SK-N-SH (cell line): ENCODE measurements at regions not wholly inside any gene's neighbourhood (a gene's known extent, or its start where the extent isn't known, plus 50 kb on each side); places are given as distances from the start of the nearest gene placed in this dataset.

ENCODE experiments used
- CTCF ChIA-PET: fragments of 300-600, 350-600 bp; formaldehyde crosslinking; extraction: SDS; loops from one replicate; lab custom pipeline; 2021; lab: Yijun Ruan, JAX
- POLR2A ChIA-PET: fragments of 350-600 bp; sonication (Branson Sonifier 250); formaldehyde crosslinking; extraction: SDS; loops from one replicate; lab custom pipeline; 2020; ENCODE audit warnings: antibody characterized with exemption, inconsistent platforms; lab: Yijun Ruan, JAX
- DNase-seq: peaks from one replicate; pipeline ENCODE4 v3.0.0; 2012
- H2AFZ ChIP-seq: fragments of 200-600 bp; sonication (generic); 2 replicates; pipeline ENCODE4 v1.8.1; 2016; ENCODE audit warnings: antibody characterized with exemption, mild to moderate bottlenecking, low read depth
- H3F3A ChIP-seq: fragments of 200-600 bp; sonication (generic); replicated peaks from 2 replicates; pipeline ENCODE3; 2016; ENCODE audit warnings: antibody characterized with exemption, mild to moderate bottlenecking; ENCODE audit not compliant: insufficient read depth
- H3K27ac ChIP-seq, 2 experiments: fragments of 200-500 bp in 1 of 2; fragments of 200-600 bp in 1 of 2; sonication (Bioruptor generic) in 1 of 2; sonication (generic), shearing (Covaris generic) in 1 of 2; 2 replicates each; pipeline versions ENCODE4 v1.5.1 to v1.6.1; 2014 to 2016; ENCODE audit warnings: low read depth in 2 of 2, inconsistent platforms in 1 of 2, low read length in 1 of 2, mild to moderate bottlenecking in 1 of 2, mixed read lengths in 1 of 2
- H3K27me3 ChIP-seq: fragments of 200-600 bp; sonication (generic), shearing (Covaris generic); 2 replicates; pipeline ENCODE4 v1.6.1; 2016; ENCODE audit warnings: mixed run types; ENCODE audit not compliant: insufficient read depth
- H3K36me3 ChIP-seq, 2 experiments: fragments of 200-500 bp in 1 of 2; fragments of 200-600 bp in 1 of 2; sonication (Bioruptor generic) in 1 of 2; sonication (generic) in 1 of 2; replicated peaks in 1 of 2; 2 replicates each; pipeline versions ENCODE3 to v1.5.1; 2014 to 2016; ENCODE audit warnings: low read length in 1 of 2, mild to moderate bottlenecking in 1 of 2; ENCODE audit not compliant: insufficient read depth in 2 of 2, control insufficient read depth in 1 of 2
- H3K4me1 ChIP-seq, 2 experiments: fragments of 200-500 bp in 1 of 2; fragments of 200-600 bp in 1 of 2; sonication (Bioruptor generic) in 1 of 2; sonication (generic), shearing (Covaris generic) in 1 of 2; 2 replicates each; pipeline versions ENCODE4 v1.5.1 to v1.6.1; 2014 to 2016; ENCODE audit warnings: low read depth in 1 of 2, low read length in 1 of 2, mixed run types in 1 of 2; ENCODE audit not compliant: insufficient read depth in 2 of 2, control insufficient read depth in 1 of 2
- H3K4me2 ChIP-seq: fragments of 200-600 bp; sonication (generic), shearing (Covaris generic); 2 replicates; pipeline ENCODE4 v1.6.1; 2017; ENCODE audit warnings: mixed run types
- H3K4me3 ChIP-seq, 2 experiments: fragments of 200-500 bp in 1 of 2; fragments of 200-600 bp in 1 of 2; sonication (Bioruptor generic) in 1 of 2; sonication (generic), shearing (Covaris generic) in 1 of 2; 2 replicates each; pipeline versions ENCODE4 v1.5.1 to v1.8.1; 2014 to 2016; ENCODE audit warnings: low read depth in 2 of 2, inconsistent platforms in 1 of 2, low read length in 1 of 2, mild to moderate bottlenecking in 1 of 2, mixed read lengths in 1 of 2, moderate library complexity in 1 of 2
- H3K79me2 ChIP-seq: fragments of 200-600 bp; sonication (generic); 2 replicates; pipeline ENCODE4 v1.8.1; 2017; ENCODE audit warnings: mild to moderate bottlenecking; ENCODE audit not compliant: insufficient read depth
- H3K9ac ChIP-seq: fragments of 200-600 bp; sonication (generic); 2 replicates; pipeline ENCODE4 v1.6.1; 2017; ENCODE audit warnings: mixed run types
- H3K9me2 ChIP-seq: fragments of 200-600 bp; sonication (generic); 2 replicates; pipeline ENCODE4 v1.6.1; 2017; ENCODE audit warnings: mixed run types
- H3K9me3 ChIP-seq: fragments of 200-600 bp; sonication (generic); 2 replicates; pipeline ENCODE4 v1.6.1; 2017; ENCODE audit warnings: mixed run types, mild to moderate bottlenecking, moderate library complexity
- H4K20me1 ChIP-seq: fragments of 200-600 bp; sonication (generic); 2 replicates; pipeline ENCODE4 v1.6.1; 2017; ENCODE audit warnings: mild to moderate bottlenecking, mixed run types; ENCODE audit not compliant: insufficient read depth
- FOXJ3 ChIP-seq: sonication (generic); formaldehyde crosslinking; IDR thresholded peaks from 2 replicates; pipeline ENCODE4 v1.5.1; 2020; ENCODE audit warnings: mild to moderate bottlenecking, missing genetic modification reagents
- FOXM1 ChIP-seq: IDR thresholded peaks from 2 replicates; pipeline ENCODE4 v1.4.0; 2012; ENCODE audit warnings: low read depth, mild to moderate bottlenecking
- GABPA ChIP-seq: IDR thresholded peaks from 2 replicates; pipeline ENCODE4 v1.4.0; 2012; ENCODE audit warnings: low read depth, mild to moderate bottlenecking
- JUND ChIP-seq: IDR thresholded peaks from 2 replicates; pipeline ENCODE4 v1.4.0; 2012
- MEF2A ChIP-seq: IDR thresholded peaks from 2 replicates; pipeline ENCODE4 v1.4.0; 2012; ENCODE audit warnings: low read depth, borderline replicate concordance
- NFIC ChIP-seq: IDR thresholded peaks from 2 replicates; pipeline ENCODE4 v1.4.0; 2012; ENCODE audit warnings: borderline replicate concordance
- NRF1 ChIP-seq: IDR thresholded peaks from 2 replicates; pipeline ENCODE4 v1.6.1; 2012; ENCODE audit warnings: low read depth, mild to moderate bottlenecking, low read length
- POLR2AphosphoS5 ChIP-seq: IDR thresholded peaks from 2 replicates; pipeline ENCODE4 v1.6.1; 2012; ENCODE audit warnings: low read depth, low read length
- RAD21 ChIP-seq: IDR thresholded peaks from 2 replicates; pipeline ENCODE4 v1.6.1; 2012; ENCODE audit warnings: mild to moderate bottlenecking, low read length
- RCOR1 ChIP-seq: fragments of 150-350 bp; IDR thresholded peaks from 2 replicates; pipeline ENCODE4 v1.6.1; 2017; ENCODE audit warnings: antibody characterized with exemption, low read length
- SIN3A ChIP-seq: IDR thresholded peaks from 2 replicates; pipeline ENCODE4 v1.6.1; 2012; ENCODE audit warnings: low read depth, mild to moderate bottlenecking, low read length, moderate library complexity, borderline replicate concordance
- TAF1 ChIP-seq: IDR thresholded peaks from 2 replicates; pipeline ENCODE4 v1.6.1; 2012; ENCODE audit warnings: low read depth, mild to moderate bottlenecking, low read length, moderate library complexity, borderline replicate concordance
- TCF12 ChIP-seq: IDR thresholded peaks from 2 replicates; pipeline ENCODE4 v1.4.0; 2012
- TEAD4 ChIP-seq: IDR thresholded peaks from 2 replicates; pipeline ENCODE4 v1.4.0; 2012; ENCODE audit warnings: mild to moderate bottlenecking, borderline replicate concordance; ENCODE audit not compliant: insufficient read depth
- YY1 ChIP-seq: IDR thresholded peaks from 2 replicates; pipeline ENCODE4 v1.4.0; 2012; ENCODE audit warnings: low read depth, mild to moderate bottlenecking
- WGBS: methylation state at CpG from one replicate; pipeline ENCODE4 v1.1.6; 2017; ENCODE audit warnings: low lambda C conversion rate; 5-methylcytosine and 5-hydroxymethylcytosine counted together
- TF ChIP-seq, protein P1 (sequence below): IDR thresholded peaks from 2 replicates; pipeline ENCODE4; 2012
- TF ChIP-seq, protein P2 (sequence below): fragments of 150-350 bp; IDR thresholded peaks from 2 replicates; pipeline ENCODE4 v1.6.1; 2017; ENCODE audit warnings: antibody characterized with exemption, low read length, low read depth, borderline replicate concordance
- TF ChIP-seq, protein P3 (sequence below): fragments of 150-350 bp; IDR thresholded peaks from 2 replicates; pipeline ENCODE4 v1.6.1; 2016; ENCODE audit warnings: mild to moderate bottlenecking, low read depth, low read length
- TF ChIP-seq, protein P4 (sequence below): IDR thresholded peaks from 2 replicates; pipeline ENCODE4 v1.4.0; 2012; ENCODE audit warnings: low read depth, borderline replicate concordance

DNA sequence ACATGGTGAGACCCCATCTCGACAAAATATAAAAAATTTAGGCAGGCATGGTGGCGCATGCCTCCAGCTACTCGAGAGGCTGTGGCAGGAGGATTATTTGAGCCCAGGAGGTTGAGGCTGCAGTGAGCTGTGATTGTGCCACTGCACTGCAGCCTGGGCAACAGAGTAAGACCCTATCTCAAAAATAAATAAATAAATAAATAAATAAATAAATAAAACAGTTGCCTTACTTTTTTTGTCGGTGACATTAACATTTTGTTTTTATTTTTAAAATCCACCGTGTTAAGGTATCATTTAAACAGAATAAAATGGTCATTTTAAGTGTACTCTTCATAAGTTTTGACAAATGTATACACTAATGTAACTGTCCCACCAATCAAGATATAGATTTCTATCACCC lies 57.0 kb downstream of the RASL11A start:
- no peaks in the 10 kb centered on the region for H3K79me2 ChIP-seq
- H3K9me3 ChIP-seq, result no peaks in the 10 kb centered on the region
- no peak overlapping the region for H3K27ac ChIP-seq
- H3K9ac ChIP-seq, result no peak overlapping the region
- ChIA-PET POLR2A (no interaction called here), CTCF (interaction anchor here (1.3 to 1.6 kb wide), 3 partner anchors 11 to 342 kb away, joined by 3 to 5 read pairs (median 3); no protein-coding TSS in a partner anchor)
- H3K27me3 ChIP-seq, result peaks cover 42% of the 10 kb centered on the region; the same call in 1 of the 2 replicates
- no peak for TF ChIP-seq JUND
- TF ChIP-seq, protein P1, sequence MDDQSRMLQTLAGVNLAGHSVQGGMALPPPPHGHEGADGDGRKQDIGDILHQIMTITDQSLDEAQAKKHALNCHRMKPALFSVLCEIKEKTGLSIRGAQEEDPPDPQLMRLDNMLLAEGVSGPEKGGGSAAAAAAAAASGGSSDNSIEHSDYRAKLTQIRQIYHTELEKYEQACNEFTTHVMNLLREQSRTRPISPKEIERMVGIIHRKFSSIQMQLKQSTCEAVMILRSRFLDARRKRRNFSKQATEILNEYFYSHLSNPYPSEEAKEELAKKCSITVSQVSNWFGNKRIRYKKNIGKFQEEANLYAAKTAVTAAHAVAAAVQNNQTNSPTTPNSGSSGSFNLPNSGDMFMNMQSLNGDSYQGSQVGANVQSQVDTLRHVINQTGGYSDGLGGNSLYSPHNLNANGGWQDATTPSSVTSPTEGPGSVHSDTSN, result no peak
- no peak for TF ChIP-seq TCF12
- 43% methylated on average over 5 of the region's 5 CpGs for WGBS
- no peak overlapping the region for H3K4me3 ChIP-seq
- H3K4me1 ChIP-seq, result no peaks in the 10 kb centered on the region
- H4K20me1 ChIP-seq, result no peaks in the 10 kb centered on the region
- H2AFZ ChIP-seq, result no peak overlapping the region
- no peaks in the 10 kb centered on the region for H3K36me3 ChIP-seq
- no peak overlapping the region for H3K4me2 ChIP-seq
- no peaks in the 10 kb centered on the region for H3F3A ChIP-seq
- no peaks in the 10 kb centered on the region for H3K9me2 ChIP-seq
- no peak for DNase-seq

DNA sequence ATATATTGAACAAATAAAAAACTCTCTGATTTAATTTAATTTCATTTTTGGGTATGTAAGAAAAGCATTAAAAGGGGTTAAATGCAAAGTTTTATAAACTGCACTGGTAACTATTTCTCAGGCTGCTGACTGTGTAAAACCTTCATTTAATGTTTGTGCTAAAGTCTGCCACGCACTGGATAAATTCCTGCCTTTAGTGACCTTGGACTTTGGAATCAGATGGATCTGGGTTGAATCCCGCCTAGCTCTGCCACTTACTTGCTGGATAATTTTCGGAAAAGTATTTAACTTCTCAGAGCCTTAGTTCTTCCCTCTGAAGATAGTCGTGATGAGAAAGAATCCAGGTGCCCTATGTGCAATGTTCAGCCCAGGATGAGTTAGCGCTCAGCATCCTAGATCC lies 58.6 kb downstream of the RASL11A start:
- Histone ChIP-seq H3K36me3 (no peaks in the 10 kb centered on the region), H3K9ac (no peak overlapping the region), H3K27me3 (peaks cover 30% of the 10 kb centered on the region; the same call in 1 of the 2 replicates)
- 33% methylated on average over 5 of the region's 5 CpGs for WGBS
- TF ChIP-seq, protein P2, sequence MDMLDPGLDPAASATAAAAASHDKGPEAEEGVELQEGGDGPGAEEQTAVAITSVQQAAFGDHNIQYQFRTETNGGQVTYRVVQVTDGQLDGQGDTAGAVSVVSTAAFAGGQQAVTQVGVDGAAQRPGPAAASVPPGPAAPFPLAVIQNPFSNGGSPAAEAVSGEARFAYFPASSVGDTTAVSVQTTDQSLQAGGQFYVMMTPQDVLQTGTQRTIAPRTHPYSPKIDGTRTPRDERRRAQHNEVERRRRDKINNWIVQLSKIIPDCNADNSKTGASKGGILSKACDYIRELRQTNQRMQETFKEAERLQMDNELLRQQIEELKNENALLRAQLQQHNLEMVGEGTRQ, result no peak
- TF ChIP-seq, all 33 proteins: peak for 0
- Histone ChIP-seq H3K9me3 (no peaks in the 10 kb centered on the region), H2AFZ (no peak overlapping the region), H3K4me1 (no peaks in the 10 kb centered on the region), H3K4me3 (no peak overlapping the region), H4K20me1 (no peaks in the 10 kb centered on the region), H3K79me2 (no peaks in the 10 kb centered on the region), H3K9me2 (no peaks in the 10 kb centered on the region), H3K27ac (no peak overlapping the region), H3F3A (no peaks in the 10 kb centered on the region), H3K4me2 (no peak overlapping the region)
- CTCF ChIA-PET, result interaction anchor here (0.7 to 1.4 kb wide), 3 partner anchors 33 to 57 kb away, joined by 3 to 5 read pairs (median 3); no protein-coding TSS in a partner anchor
- DNase-seq, result no peak
- POLR2A ChIA-PET, result no interaction called here

DNA sequence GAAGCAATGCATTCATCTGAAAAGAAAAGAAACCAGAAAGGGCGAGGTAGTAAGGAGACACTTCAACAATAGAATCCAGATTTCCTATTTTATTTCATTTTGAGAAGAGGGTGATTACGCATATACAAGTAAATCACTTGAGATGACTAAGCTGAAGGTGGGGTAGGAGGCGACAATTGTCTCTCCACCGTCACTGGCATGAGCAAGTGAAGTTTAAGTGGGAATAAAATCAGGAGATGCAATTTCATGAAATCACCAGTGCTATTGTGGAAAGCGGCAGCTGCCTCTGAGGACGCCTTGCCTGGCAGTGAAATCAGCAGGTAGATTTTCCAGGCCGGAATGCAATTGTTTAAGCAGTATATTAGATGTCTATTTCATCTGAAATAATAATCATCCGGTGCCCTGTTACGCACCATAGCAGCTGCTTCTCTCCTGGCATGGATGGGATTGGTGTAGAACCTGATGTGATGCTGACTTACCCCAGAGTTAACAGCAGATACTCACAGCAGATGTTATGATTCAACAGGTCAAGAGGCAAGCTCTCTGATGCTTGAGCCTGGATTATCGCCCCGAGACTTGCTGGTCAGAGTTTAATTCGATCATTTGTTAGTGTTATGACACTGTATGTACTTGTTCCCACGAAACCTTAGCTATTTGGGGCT lies 64.3 kb downstream of the RASL11A start:
- no peaks in the 10 kb centered on the region for H3K9me2 ChIP-seq
- no peak overlapping the region for H3K4me3 ChIP-seq
- peaks cover 20% of the 10 kb centered on the region; the same call in 1 of the 2 replicates for H3K27me3 ChIP-seq
- H3K27ac ChIP-seq, result no peak overlapping the region
- no peaks in the 10 kb centered on the region; a peak in 1 of 4 replicates for H3K4me1 ChIP-seq
- H3K4me2 ChIP-seq, result no peak overlapping the region
- no peaks in the 10 kb centered on the region for H4K20me1 ChIP-seq
- no peak overlapping the region for H2AFZ ChIP-seq
- CTCF ChIA-PET, result interaction anchor here (1.0 to 1.1 kb wide), 2 partner anchors 27 to 51 kb away, joined by 3 to 4 read pairs; no protein-coding TSS in a partner anchor
- WGBS, result 46% methylated on average over 13 of the region's 13 CpGs
- H3K9me3 ChIP-seq, result no peaks in the 10 kb centered on the region
- H3K9ac ChIP-seq, result no peak overlapping the region
- no peaks in the 10 kb centered on the region for H3K36me3 ChIP-seq
- no peaks in the 10 kb centered on the region for H3F3A ChIP-seq
- no peaks in the 10 kb centered on the region for H3K79me2 ChIP-seq
- POLR2A ChIA-PET, result no interaction called here
- DNase-seq, result no peak
- no peak for TF ChIP-seq POLR2AphosphoS5
- TF ChIP-seq JUND, result no peak
- no peak for TF ChIP-seq MEF2A
- TF ChIP-seq TAF1, result no peak
- no peak for TF ChIP-seq RCOR1
- TF ChIP-seq FOXM1, result no peak
- TF ChIP-seq, protein P3, sequence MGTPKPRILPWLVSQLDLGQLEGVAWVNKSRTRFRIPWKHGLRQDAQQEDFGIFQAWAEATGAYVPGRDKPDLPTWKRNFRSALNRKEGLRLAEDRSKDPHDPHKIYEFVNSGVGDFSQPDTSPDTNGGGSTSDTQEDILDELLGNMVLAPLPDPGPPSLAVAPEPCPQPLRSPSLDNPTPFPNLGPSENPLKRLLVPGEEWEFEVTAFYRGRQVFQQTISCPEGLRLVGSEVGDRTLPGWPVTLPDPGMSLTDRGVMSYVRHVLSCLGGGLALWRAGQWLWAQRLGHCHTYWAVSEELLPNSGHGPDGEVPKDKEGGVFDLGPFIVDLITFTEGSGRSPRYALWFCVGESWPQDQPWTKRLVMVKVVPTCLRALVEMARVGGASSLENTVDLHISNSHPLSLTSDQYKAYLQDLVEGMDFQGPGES, result no peak
- no peak for TF ChIP-seq NRF1
- TF ChIP-seq GABPA, result no peak
- TF ChIP-seq NFIC, result no peak
- TF ChIP-seq TCF12, result no peak
- TF ChIP-seq RAD21, result no peak
- TF ChIP-seq, protein P4, sequence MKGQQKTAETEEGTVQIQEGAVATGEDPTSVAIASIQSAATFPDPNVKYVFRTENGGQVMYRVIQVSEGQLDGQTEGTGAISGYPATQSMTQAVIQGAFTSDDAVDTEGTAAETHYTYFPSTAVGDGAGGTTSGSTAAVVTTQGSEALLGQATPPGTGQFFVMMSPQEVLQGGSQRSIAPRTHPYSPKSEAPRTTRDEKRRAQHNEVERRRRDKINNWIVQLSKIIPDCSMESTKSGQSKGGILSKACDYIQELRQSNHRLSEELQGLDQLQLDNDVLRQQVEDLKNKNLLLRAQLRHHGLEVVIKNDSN, result no peak
- TF ChIP-seq FOXJ3 (CRISPR knock-in tag), result no peak
- TF ChIP-seq SIN3A, result no peak
- TF ChIP-seq YY1, result no peak
- no peak for TF ChIP-seq TEAD4
